H9 (cell line): ENCODE measurements at regions not wholly inside any gene's neighbourhood (a gene's known extent, or its start where the extent isn't known, plus 50 kb on each side); places are given as distances from the start of the nearest gene placed in this dataset.
A peak's percentile ranks its signal among the peaks of the same experiment; 100 is the strongest.

Source experiments
- DNase-seq: peaks from one replicate; pipeline ENCODE4 v3.0.0-alpha.2; 2017
- H2AFZ ChIP-seq: one replicate; pipeline ENCODE4 v1.6.1; 2013; ENCODE audit warnings: mild to moderate bottlenecking, low read length, control low read depth, moderate library complexity
- H2AK5ac ChIP-seq: 2 replicates; pipeline ENCODE4 v1.6.1; 2013; ENCODE audit warnings: low read length, control low read depth, mixed read lengths; ENCODE audit not compliant: insufficient read length
- H2BK120ac ChIP-seq: one replicate; pipeline ENCODE4 v1.6.1; 2013; ENCODE audit warnings: low read depth, mild to moderate bottlenecking, low read length, control low read depth, inconsistent platforms; ENCODE audit not compliant: poor library complexity, severe bottlenecking
- H2BK12ac ChIP-seq: 2 replicates; pipeline ENCODE4 v1.6.1; 2013; ENCODE audit warnings: low read length, control low read depth, mixed read lengths, low read depth; ENCODE audit not compliant: insufficient read length
- H2BK15ac ChIP-seq: 2 replicates; pipeline ENCODE4 v1.6.1; 2013; ENCODE audit warnings: low read depth, low read length, control low read depth
- H2BK20ac ChIP-seq: one replicate; pipeline ENCODE4 v1.6.1; 2013; ENCODE audit warnings: low read depth, mild to moderate bottlenecking, low read length, control low read depth, inconsistent platforms; ENCODE audit not compliant: poor library complexity, severe bottlenecking
- H2BK5ac ChIP-seq: 2 replicates; pipeline ENCODE4 v1.6.1; 2013; ENCODE audit warnings: low read length, control low read depth, mixed read lengths; ENCODE audit not compliant: insufficient read length
- H3K14ac ChIP-seq: 2 replicates; pipeline ENCODE4 v1.6.1; 2013; ENCODE audit warnings: low read length, control low read depth; ENCODE audit not compliant: insufficient read depth
- H3K18ac ChIP-seq: 2 replicates; pipeline ENCODE4 v1.6.1; 2013; ENCODE audit warnings: low read depth, mild to moderate bottlenecking, mixed read lengths, low read length, control low read depth; ENCODE audit not compliant: insufficient read length
- H3K23ac ChIP-seq: 2 replicates; pipeline ENCODE4 v1.6.1; 2013; ENCODE audit warnings: low read length, control low read depth, mixed read lengths, low read depth; ENCODE audit not compliant: insufficient read length
- H3K23me2 ChIP-seq: 2 replicates; pipeline ENCODE4 v1.6.1; 2013; ENCODE audit warnings: low read depth, mild to moderate bottlenecking, mixed read lengths, low read length, control low read depth; ENCODE audit not compliant: insufficient read length, poor library complexity, severe bottlenecking
- H3K27ac ChIP-seq: 2 replicates; pipeline ENCODE4 v1.5.1; 2013; ENCODE audit warnings: low read length, control low read depth, mixed read lengths, low read depth; ENCODE audit not compliant: insufficient read length
- H3K27me3 ChIP-seq: 2 replicates; pipeline ENCODE4 v1.6.1; 2013; ENCODE audit warnings: low read length, control low read depth, inconsistent platforms; ENCODE audit not compliant: insufficient read depth
- H3K4ac ChIP-seq: 2 replicates; pipeline ENCODE4 v1.6.1; 2013; ENCODE audit warnings: low read depth, mild to moderate bottlenecking, control low read depth, inconsistent platforms, low read length, moderate library complexity
- H3K4me1 ChIP-seq: 2 replicates; pipeline ENCODE4 v1.6.1; 2013; ENCODE audit warnings: low read length, control low read depth, inconsistent platforms; ENCODE audit not compliant: insufficient read depth
- H3K4me2 ChIP-seq: 2 replicates; pipeline ENCODE4 v1.6.1; 2013; ENCODE audit warnings: low read length, control low read depth, mixed read lengths; ENCODE audit not compliant: insufficient read length, insufficient read depth
- H3K56ac ChIP-seq: 2 replicates; pipeline ENCODE4 v1.6.1; 2013; ENCODE audit warnings: low read depth, mild to moderate bottlenecking, mixed read lengths, low read length, control low read depth; ENCODE audit not compliant: insufficient read length
- H3K79me1 ChIP-seq: 2 replicates; pipeline ENCODE4 v1.6.1; 2013; ENCODE audit warnings: low read depth, mild to moderate bottlenecking, moderate library complexity, low read length, control low read depth, inconsistent platforms; ENCODE audit not compliant: insufficient read depth, poor library complexity, severe bottlenecking
- H3K79me2 ChIP-seq: 2 replicates; pipeline ENCODE4 v1.6.1; 2013; ENCODE audit warnings: low read length, control low read depth, inconsistent platforms; ENCODE audit not compliant: insufficient read depth
- H3K9ac ChIP-seq: 2 replicates; pipeline ENCODE4 v1.6.1; 2013; ENCODE audit warnings: low read length, control low read depth, mixed read lengths; ENCODE audit not compliant: insufficient read length; ENCODE audit errors: extremely low read depth
- H3K9me3 ChIP-seq: one replicate; pipeline ENCODE4 v1.6.1; 2013; ENCODE audit warnings: low read depth, low read length, inconsistent platforms; ENCODE audit not compliant: control insufficient read depth
- H3T11ph ChIP-seq: one replicate; pipeline ENCODE4 v1.6.1; 2013; ENCODE audit warnings: mild to moderate bottlenecking, low read length, control low read depth, inconsistent platforms
- H4K20me1 ChIP-seq: one replicate; pipeline ENCODE4 v1.6.1; 2013; ENCODE audit not compliant: control insufficient read depth, insufficient read length, insufficient read depth
- H4K5ac ChIP-seq: 2 replicates; pipeline ENCODE4 v1.6.1; 2013; ENCODE audit warnings: low read depth, mild to moderate bottlenecking, mixed read lengths, low read length, control low read depth; ENCODE audit not compliant: insufficient read length
- H4K8ac ChIP-seq: replicated peaks from 2 replicates; pipeline ENCODE4 v1.6.1; 2013; ENCODE audit warnings: low read length, control low read depth, mixed read lengths, low read depth; ENCODE audit not compliant: insufficient read length
- H4K91ac ChIP-seq: 2 replicates; pipeline ENCODE4 v1.6.1; 2013; ENCODE audit warnings: low read depth, mild to moderate bottlenecking, moderate library complexity, mixed read lengths, low read length, control low read depth; ENCODE audit not compliant: insufficient read length
- H3K27ac Mint-ChIP-seq, 3 experiments: 2 replicates in 2 of 3; 3 replicates in 1 of 3; pipeline ENCODE4 v1.8.0; 2020 to 2021; ENCODE audit warnings: mixed read lengths in 3 of 3, mild to moderate bottlenecking in 1 of 3, moderate library complexity in 1 of 3
- H3K27me3 Mint-ChIP-seq: 2 replicates; pipeline ENCODE4 v1.8.0; 2021; ENCODE audit warnings: low read depth, mild to moderate bottlenecking, moderate library complexity, mixed read lengths
- H3K36me3 Mint-ChIP-seq, 3 experiments: 2 replicates in 2 of 3; 3 replicates in 1 of 3; pipeline ENCODE4 v1.8.0; 2020 to 2021; ENCODE audit warnings: low read depth in 3 of 3, mixed read lengths in 3 of 3; ENCODE audit not compliant: insufficient read depth in 1 of 3
- H3K4me1 Mint-ChIP-seq, 2 experiments: 2 replicates each; pipeline ENCODE4 v1.8.0; 2020; ENCODE audit warnings: mixed read lengths in 2 of 2
- H3K4me3 Mint-ChIP-seq, 2 experiments: 2 replicates in 1 of 2; 3 replicates in 1 of 2; pipeline ENCODE4 v1.8.0; 2020 to 2021; ENCODE audit warnings: mild to moderate bottlenecking in 2 of 2, mixed read lengths in 2 of 2, moderate library complexity in 1 of 2
- H3K9me3 Mint-ChIP-seq, 2 experiments: 2 replicates in 1 of 2; 3 replicates in 1 of 2; pipeline ENCODE4 v1.8.0; 2020; ENCODE audit warnings: mild to moderate bottlenecking in 2 of 2, mixed read lengths in 2 of 2, moderate library complexity in 1 of 2
- WGBS: extraction: QIAGEN DNeasy Blood & Tissue Kit; methylation state at CpG from one replicate; pipeline ENCODE4 v1.1.7; 2013; ENCODE audit warnings: missing lambda C conversion rate, low lambda C conversion rate, mixed read lengths; ENCODE audit not compliant: insufficient read length; ENCODE audit errors: extremely low coverage; 5-methylcytosine and 5-hydroxymethylcytosine counted together
- TF ChIP-seq, protein P1 (sequence below): fragments of 200-600 bp; sonication (generic); conservative IDR thresholded peaks from 3 replicates; pipeline ENCODE4 v1.8.0; 2021; ENCODE audit warnings: antibody characterized with exemption, mild to moderate bottlenecking

DNA sequence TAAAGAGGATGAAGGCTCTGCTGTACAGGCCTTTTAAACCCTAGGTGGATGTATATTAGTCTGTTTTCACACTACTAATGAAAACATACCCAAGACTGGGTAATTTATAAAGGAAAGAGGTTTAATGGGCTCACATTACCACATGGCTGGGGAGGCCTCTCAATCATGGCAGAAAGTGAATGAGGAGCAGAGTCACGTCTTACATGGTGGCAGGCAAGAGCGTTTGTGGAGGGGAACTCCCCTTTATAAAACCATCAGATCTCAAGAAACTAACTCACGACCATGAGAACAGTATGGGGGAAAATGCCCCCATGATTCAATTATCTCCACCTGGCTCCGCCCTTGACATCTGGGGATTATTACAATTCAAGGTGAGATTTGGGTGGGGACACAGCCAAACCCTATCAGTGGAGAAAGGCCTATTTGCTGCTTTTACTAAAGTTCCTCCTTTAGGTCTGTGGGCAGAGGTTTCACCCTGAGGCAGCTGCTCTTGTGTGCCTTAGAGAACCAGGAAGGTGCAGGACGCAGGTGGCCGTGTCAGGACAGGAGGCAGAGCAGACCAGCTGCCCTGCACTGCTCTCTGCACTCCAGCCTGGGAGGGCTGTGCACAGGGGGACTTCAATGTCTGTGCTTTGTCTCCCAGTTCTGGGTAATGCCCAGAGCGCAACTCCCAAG is 178.8 kb upstream of the HDAC4 start:
- no peak overlapping the region for H3K4me3 Mint-ChIP-seq
- no peaks in the 10 kb centered on the region; a peak in 2 of 5 replicates for H3K9me3 Mint-ChIP-seq
- no peak overlapping the region for H4K91ac ChIP-seq
- no peak overlapping the region for H3K23ac ChIP-seq
- no peak overlapping the region for H3K9ac ChIP-seq
- no peak overlapping the region for H3K18ac ChIP-seq
- no peak overlapping the region for H2BK15ac ChIP-seq
- peak overlapping the region in 1 of 3 experiments; percentile 59; a peak in 1 of 7 replicates for H3K27ac Mint-ChIP-seq
- H4K5ac ChIP-seq: no peak overlapping the region
- no peak overlapping the region for H3K27ac ChIP-seq
- no peaks in the 10 kb centered on the region for H3K27me3 ChIP-seq
- H2BK20ac ChIP-seq: no peak overlapping the region
- WGBS: no CpG with 5 or more reads among the region's 7 CpGs
- H4K20me1 ChIP-seq: no peaks in the 10 kb centered on the region
- no peak overlapping the region for H3K14ac ChIP-seq
- TF ChIP-seq, protein P1, sequence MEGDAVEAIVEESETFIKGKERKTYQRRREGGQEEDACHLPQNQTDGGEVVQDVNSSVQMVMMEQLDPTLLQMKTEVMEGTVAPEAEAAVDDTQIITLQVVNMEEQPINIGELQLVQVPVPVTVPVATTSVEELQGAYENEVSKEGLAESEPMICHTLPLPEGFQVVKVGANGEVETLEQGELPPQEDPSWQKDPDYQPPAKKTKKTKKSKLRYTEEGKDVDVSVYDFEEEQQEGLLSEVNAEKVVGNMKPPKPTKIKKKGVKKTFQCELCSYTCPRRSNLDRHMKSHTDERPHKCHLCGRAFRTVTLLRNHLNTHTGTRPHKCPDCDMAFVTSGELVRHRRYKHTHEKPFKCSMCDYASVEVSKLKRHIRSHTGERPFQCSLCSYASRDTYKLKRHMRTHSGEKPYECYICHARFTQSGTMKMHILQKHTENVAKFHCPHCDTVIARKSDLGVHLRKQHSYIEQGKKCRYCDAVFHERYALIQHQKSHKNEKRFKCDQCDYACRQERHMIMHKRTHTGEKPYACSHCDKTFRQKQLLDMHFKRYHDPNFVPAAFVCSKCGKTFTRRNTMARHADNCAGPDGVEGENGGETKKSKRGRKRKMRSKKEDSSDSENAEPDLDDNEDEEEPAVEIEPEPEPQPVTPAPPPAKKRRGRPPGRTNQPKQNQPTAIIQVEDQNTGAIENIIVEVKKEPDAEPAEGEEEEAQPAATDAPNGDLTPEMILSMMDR: no peak
- no peaks in the 10 kb centered on the region for H3K36me3 Mint-ChIP-seq
- peaks cover 11 to 15% of the 10 kb centered on the region in 2 experiments for H3K4me1 Mint-ChIP-seq
- H3K23me2 ChIP-seq: no peaks in the 10 kb centered on the region
- no peak overlapping the region for H3K56ac ChIP-seq
- no peak overlapping the region for H2BK5ac ChIP-seq
- no peak overlapping the region for H3T11ph ChIP-seq
- H2BK120ac ChIP-seq: no peak overlapping the region
- H3K9me3 ChIP-seq: no peaks in the 10 kb centered on the region
- no peak overlapping the region for H2AFZ ChIP-seq
- no peak overlapping the region for H4K8ac ChIP-seq
- H2BK12ac ChIP-seq: no peak overlapping the region
- H3K4me1 ChIP-seq: no peaks in the 10 kb centered on the region
- no peaks in the 10 kb centered on the region for H3K79me1 ChIP-seq
- no peak overlapping the region for H3K4ac ChIP-seq
- H3K4me2 ChIP-seq: no peak overlapping the region
- peaks cover 2% of the 10 kb centered on the region for H3K27me3 Mint-ChIP-seq
- DNase-seq: no peak
- H3K79me2 ChIP-seq: no peaks in the 10 kb centered on the region
- H2AK5ac ChIP-seq: no peak overlapping the region
